B cell (primary cell): ENCODE measurements at regions not wholly inside any gene's neighbourhood (a gene's known extent, or its start where the extent isn't known, plus 50 kb on each side); places are given as distances from the start of the nearest gene placed in this dataset.

Experiments
- ATAC-seq: fragments of 200-7000 bp; cut with Tn5 transposase; one replicate; pipeline ENCODE4 v1.10.0; 2021; ENCODE audit warnings: low read depth, mild to moderate bottlenecking, moderate number of reproducible peaks, moderate library complexity
- CTCF ChIA-PET: fragments of 350-600 bp; sonication (Branson Sonifier 250); formaldehyde crosslinking; loops from one replicate; lab custom pipeline; 2021; ENCODE audit warnings: antibody characterized with exemption, inconsistent platforms; lab: Charles Lee
- POLR2A ChIA-PET: fragments of 350-600 bp; sonication (Branson Sonifier 250); formaldehyde crosslinking; loops from one replicate; lab custom pipeline; 2021; ENCODE audit warnings: antibody characterized with exemption; lab: Charles Lee
- DNase-seq: peaks from one replicate; pipeline ENCODE4 v3.0.0; 2013
- H2AFZ ChIP-seq: 2 replicates; pipeline ENCODE4 v1.6.1; 2012; ENCODE audit warnings: mild to moderate bottlenecking, low read depth, low read length; ENCODE audit not compliant: insufficient read depth, poor library complexity, severe bottlenecking
- H3K27ac ChIP-seq, 2 donors: 1 replicate in 1 of 2; 2 replicates in 1 of 2; pipeline ENCODE4 v1.5.1; 2012 to 2013; ENCODE audit warnings: low read length in 2 of 2, mild to moderate bottlenecking in 2 of 2, moderate library complexity in 1 of 2
- H3K27me3 ChIP-seq, 4 experiments: fragments of 200-600 bp in 1 of 4; sonication (generic) in 1 of 4; replicated peaks in 1 of 4; 1 replicate in 2 of 4; 2 replicates in 2 of 4; pipeline versions ENCODE4 v1.6.1 to v1.7.0; 2013 to 2016; ENCODE audit warnings: low read length in 3 of 4, mild to moderate bottlenecking in 2 of 4, mixed read lengths in 1 of 4, moderate library complexity in 1 of 4; ENCODE audit not compliant: insufficient read depth in 4 of 4, control insufficient read depth in 3 of 4; ENCODE audit errors: control extremely low read depth in 1 of 4
- H3K36me3 ChIP-seq, 2 experiments: replicated peaks in 1 of 2; 1 replicate in 1 of 2; 2 replicates in 1 of 2; pipeline versions ENCODE4 v1.6.1 to v1.7.1; 2013; ENCODE audit warnings: low read length in 1 of 2; ENCODE audit not compliant: insufficient read depth in 2 of 2, control insufficient read depth in 1 of 2; ENCODE audit errors: control extremely low read depth in 1 of 2, extremely low read depth in 1 of 2
- H3K4me1 ChIP-seq, 2 donors: fragments of 200-600 bp in 1 of 2; sonication (generic) in 1 of 2; 1 replicate in 1 of 2; 2 replicates in 1 of 2; pipeline versions ENCODE4 v1.5.1 to v1.6.1; 2013 to 2017; ENCODE audit warnings: low read length in 2 of 2; ENCODE audit not compliant: control insufficient read depth in 2 of 2, insufficient read depth in 2 of 2
- H3K4me2 ChIP-seq: replicated peaks from 2 replicates; pipeline ENCODE3; 2012; ENCODE audit warnings: mild to moderate bottlenecking, low read depth, low read length; ENCODE audit not compliant: poor library complexity, severe bottlenecking
- H3K4me3 ChIP-seq, 5 experiments: fragments of 200-600 bp in 1 of 5; sonication (generic) in 1 of 5; 1 replicate in 3 of 5; 2 replicates in 2 of 5; pipeline versions ENCODE4 v1.5.1 to v1.7.0; 2011 to 2016; ENCODE audit warnings: low read length in 4 of 5, mild to moderate bottlenecking in 4 of 5, low read depth in 2 of 5, control low read depth in 1 of 5, moderate library complexity in 1 of 5; ENCODE audit not compliant: insufficient read depth in 1 of 5; ENCODE audit errors: control extremely low read depth in 1 of 5, extremely low read depth in 1 of 5
- H3K79me2 ChIP-seq: fragments of 200-600 bp; sonication (generic); one replicate; pipeline ENCODE4 v1.6.0; 2016; ENCODE audit warnings: low read length; ENCODE audit not compliant: control insufficient read depth, insufficient read depth
- H3K9ac ChIP-seq: fragments of 200-600 bp; sonication (generic); 2 replicates; pipeline ENCODE4 v1.6.1; 2017; ENCODE audit warnings: mild to moderate bottlenecking, low read length, moderate library complexity
- H3K9me3 ChIP-seq, 3 donors: one replicate each; pipeline versions ENCODE4 v1.6.1 to v1.7.1; 2013; ENCODE audit warnings: low read length in 2 of 3; ENCODE audit not compliant: control insufficient read depth in 2 of 3, insufficient read depth in 1 of 3; ENCODE audit errors: control extremely low read depth in 1 of 3
- H4K20me1 ChIP-seq: 2 replicates; pipeline ENCODE4 v1.6.0; 2012; ENCODE audit warnings: mild to moderate bottlenecking, low read length; ENCODE audit not compliant: insufficient read depth, control insufficient read depth, poor library complexity, severe bottlenecking
- H3K27ac Mint-ChIP-seq: one replicate; pipeline ENCODE4 v1.8.0; 2021; ENCODE audit warnings: mixed read lengths
- H3K27me3 Mint-ChIP-seq: one replicate; pipeline ENCODE4 v1.8.0; 2021; ENCODE audit warnings: mixed read lengths
- H3K4me1 Mint-ChIP-seq: one replicate; pipeline ENCODE4 v1.8.0; 2021; ENCODE audit warnings: mixed read lengths
- H3K4me3 Mint-ChIP-seq: one replicate; pipeline ENCODE4 v1.8.0; 2021; ENCODE audit warnings: mixed read lengths
- H3K9me3 Mint-ChIP-seq: one replicate; pipeline ENCODE4 v1.8.0; 2022; ENCODE audit warnings: mixed read lengths; ENCODE audit not compliant: insufficient read depth
- EZH2 ChIP-seq: IDR thresholded peaks from 2 replicates; pipeline ENCODE4 v1.6.1; 2012; ENCODE audit warnings: borderline replicate concordance, low read depth, mild to moderate bottlenecking, moderate library complexity, low read length; ENCODE audit not compliant: insufficient read depth, poor library complexity, severe bottlenecking
- WGBS: methylation state at CpG from one replicate; pipeline ENCODE4 v1.1.5; 2013; ENCODE audit warnings: missing lambda C conversion rate; ENCODE audit not compliant: insufficient coverage; 5-methylcytosine and 5-hydroxymethylcytosine counted together
- intact Hi-C: fragments of 100-400 bp; cut with micrococcal nuclease; formaldehyde crosslinking; loops from one replicate; pipeline ENCODE4 v1.10.0; 2022
- TF ChIP-seq, protein P1 (sequence below): fragments of 200-600 bp; IDR thresholded peaks from one replicate; pipeline ENCODE4 v1.8.0; 2022; ENCODE audit warnings: antibody characterized with exemption, mild to moderate bottlenecking

- Histone ChIP-seq H3K4me1 (no peaks in the 10 kb centered on the region), H3K9me3 (peaks cover 0 to 3% (median 0%) of the 10 kb centered on the region in 3 donors), H3K9ac (no peak overlapping the region), H3K27me3 (no peaks in the 10 kb centered on the region), H3K36me3 (no peaks in the 10 kb centered on the region), H2AFZ (no peak overlapping the region), H3K4me3 (no peak overlapping the region), H3K79me2 (no peaks in the 10 kb centered on the region), H3K4me2 (no peak overlapping the region), H3K27ac (no peak overlapping the region), H4K20me1 (no peaks in the 10 kb centered on the region)
- Mint-ChIP-seq H3K27ac (no peak overlapping the region), H3K4me1 (no peaks in the 10 kb centered on the region), H3K4me3 (no peak overlapping the region), H3K9me3 (peaks cover 5% of the 10 kb centered on the region), H3K27me3 (no peaks in the 10 kb centered on the region)
- TF ChIP-seq, protein P1, sequence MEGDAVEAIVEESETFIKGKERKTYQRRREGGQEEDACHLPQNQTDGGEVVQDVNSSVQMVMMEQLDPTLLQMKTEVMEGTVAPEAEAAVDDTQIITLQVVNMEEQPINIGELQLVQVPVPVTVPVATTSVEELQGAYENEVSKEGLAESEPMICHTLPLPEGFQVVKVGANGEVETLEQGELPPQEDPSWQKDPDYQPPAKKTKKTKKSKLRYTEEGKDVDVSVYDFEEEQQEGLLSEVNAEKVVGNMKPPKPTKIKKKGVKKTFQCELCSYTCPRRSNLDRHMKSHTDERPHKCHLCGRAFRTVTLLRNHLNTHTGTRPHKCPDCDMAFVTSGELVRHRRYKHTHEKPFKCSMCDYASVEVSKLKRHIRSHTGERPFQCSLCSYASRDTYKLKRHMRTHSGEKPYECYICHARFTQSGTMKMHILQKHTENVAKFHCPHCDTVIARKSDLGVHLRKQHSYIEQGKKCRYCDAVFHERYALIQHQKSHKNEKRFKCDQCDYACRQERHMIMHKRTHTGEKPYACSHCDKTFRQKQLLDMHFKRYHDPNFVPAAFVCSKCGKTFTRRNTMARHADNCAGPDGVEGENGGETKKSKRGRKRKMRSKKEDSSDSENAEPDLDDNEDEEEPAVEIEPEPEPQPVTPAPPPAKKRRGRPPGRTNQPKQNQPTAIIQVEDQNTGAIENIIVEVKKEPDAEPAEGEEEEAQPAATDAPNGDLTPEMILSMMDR: no peak
- TF ChIP-seq EZH2: no peak
- intact Hi-C loops: no loop called here
- ATAC-seq (no peak), DNase-seq (no peak)
- POLR2A ChIA-PET: no interaction called here
- CTCF ChIA-PET: no interaction called here
Observed at GRCh38 chr14:87409393-87409792, 583.6 kb downstream of the GALC start.

DNA sequence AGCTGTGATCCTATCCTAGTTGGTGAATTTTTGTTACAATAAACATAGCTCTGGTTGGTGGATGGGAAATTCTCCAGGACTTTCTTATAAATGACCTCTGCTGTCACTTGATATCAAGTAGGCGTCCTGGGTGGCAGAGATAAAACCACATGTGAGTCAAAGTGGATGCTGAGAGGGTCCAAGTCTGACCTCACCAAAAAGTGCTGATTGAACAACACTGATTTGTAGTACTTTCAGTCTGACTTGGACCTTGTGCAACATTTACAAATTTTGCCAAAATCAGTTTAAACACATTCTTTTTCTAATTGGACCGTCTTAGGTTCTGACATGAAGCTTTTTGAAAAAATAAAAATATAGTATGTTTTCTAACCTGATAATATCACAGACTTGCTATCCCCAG lies 585.6 kb downstream of the GALC start:
- Mint-ChIP-seq H3K27me3 (no peaks in the 10 kb centered on the region), H3K27ac (no peak overlapping the region), H3K4me1 (no peaks in the 10 kb centered on the region), H3K4me3 (no peak overlapping the region), H3K9me3 (no peaks in the 10 kb centered on the region)
- ATAC-seq (no peak), DNase-seq (no peak)
- no peaks in the 10 kb centered on the region for H3K27me3 ChIP-seq
- no peak overlapping the region for H2AFZ ChIP-seq
- H3K27ac ChIP-seq: no peak overlapping the region
- WGBS: 80% methylated on average over 1 of the region's 2 CpGs
- no peaks in the 10 kb centered on the region for H3K79me2 ChIP-seq
- no peak overlapping the region for H3K4me3 ChIP-seq
- ChIA-PET POLR2A (no interaction called here), CTCF (no interaction called here)
- intact Hi-C loops: no loop called here
- H3K4me1 ChIP-seq: no peaks in the 10 kb centered on the region
- H3K9me3 ChIP-seq: peaks cover 0 to 3% (median 0%) of the 10 kb centered on the region in 3 donors
- H4K20me1 ChIP-seq: no peaks in the 10 kb centered on the region
- H3K4me2 ChIP-seq: no peak overlapping the region
- no peaks in the 10 kb centered on the region for H3K36me3 ChIP-seq
- TF ChIP-seq EZH2: no peak
- TF ChIP-seq, protein P1: no peak
- no peak overlapping the region for H3K9ac ChIP-seq
